Loucy (cell line): ENCODE measurements at regions not wholly inside any gene's neighbourhood (a gene's known extent, or its start where the extent isn't known, plus 50 kb on each side); places are given as distances from the start of the nearest gene placed in this dataset.

Experiments used
- H2AFZ ChIP-seq: fragments of 200-600 bp; sonication (generic); 2 replicates; pipeline ENCODE4 v1.6.0; 2016; ENCODE audit warnings: antibody characterized with exemption, mild to moderate bottlenecking, low read length, moderate library complexity
- H3F3A ChIP-seq: fragments of 200-600 bp; 2 replicates; pipeline ENCODE4 v1.6.0; 2016; ENCODE audit warnings: antibody characterized with exemption, low read depth, mild to moderate bottlenecking
- H3K27me3 ChIP-seq: fragments of 200-600 bp; sonication (generic); 2 replicates; pipeline ENCODE4 v1.6.1; 2014; ENCODE audit warnings: low read length, mild to moderate bottlenecking; ENCODE audit not compliant: insufficient read depth, poor library complexity, severe bottlenecking
- H3K36me3 ChIP-seq: fragments of 200-600 bp; sonication (generic); 2 replicates; pipeline ENCODE4 v1.6.1; 2016; ENCODE audit warnings: low read length; ENCODE audit not compliant: insufficient read depth
- H3K4me1 ChIP-seq: fragments of 200-600 bp; sonication (generic); 2 replicates; pipeline ENCODE4 v1.5.1; 2014; ENCODE audit warnings: low read length, mild to moderate bottlenecking; ENCODE audit not compliant: insufficient read depth, poor library complexity, severe bottlenecking
- H3K4me2 ChIP-seq: fragments of 200-600 bp; sonication (generic); 2 replicates; pipeline ENCODE4 v1.6.0; 2014; ENCODE audit warnings: antibody characterized with exemption, low read length, low read depth, mild to moderate bottlenecking; ENCODE audit not compliant: poor library complexity, severe bottlenecking
- H3K4me3 ChIP-seq: fragments of 200-600 bp; sonication (generic); 2 replicates; pipeline ENCODE4 v1.5.1; 2014; ENCODE audit warnings: low read length, mild to moderate bottlenecking, mixed read lengths; ENCODE audit not compliant: poor library complexity, severe bottlenecking
- H3K79me2 ChIP-seq: fragments of 200-600 bp; sonication (generic); 2 replicates; pipeline ENCODE4 v1.6.1; 2014; ENCODE audit warnings: low read length; ENCODE audit not compliant: insufficient read depth
- H3K9ac ChIP-seq: fragments of 200-600 bp; sonication (generic); 2 replicates; pipeline ENCODE4 v1.6.0; 2014; ENCODE audit warnings: mild to moderate bottlenecking, low read depth, low read length, moderate library complexity; ENCODE audit not compliant: poor library complexity, severe bottlenecking
- H3K9me2 ChIP-seq: fragments of 200-600 bp; sonication (generic); replicated peaks from 2 replicates; pipeline ENCODE4 v1.6.1; 2016; ENCODE audit warnings: low read depth, low read length, mixed read lengths
- H3K9me3 ChIP-seq: fragments of 200-600 bp; sonication (generic); 2 replicates; pipeline ENCODE4 v1.6.1; 2014; ENCODE audit warnings: mild to moderate bottlenecking, antibody characterized with exemption, low read length, low read depth; ENCODE audit not compliant: insufficient read depth
- H4K20me1 ChIP-seq: fragments of 200-600 bp; sonication (generic); 2 replicates; pipeline ENCODE4 v1.6.0; 2014; ENCODE audit warnings: antibody characterized with exemption, low read length, mild to moderate bottlenecking; ENCODE audit not compliant: insufficient read depth, poor library complexity, severe bottlenecking
- CTCF ChIP-seq: fragments of 200-600 bp; sonication (generic); conservative IDR thresholded peaks from 2 replicates; pipeline ENCODE4 v1.5.1; 2014; ENCODE audit warnings: mild to moderate bottlenecking, antibody characterized with exemption, low read length
- EZH2phosphoT487 ChIP-seq: fragments of 200-600 bp; IDR thresholded peaks from 2 replicates; pipeline ENCODE4 v1.6.1; 2018; ENCODE audit warnings: antibody characterized with exemption, mild to moderate bottlenecking, moderate library complexity, borderline replicate concordance

GRCh38 chr16:87032554-87032953 lies 284.6 kb downstream of the C16orf95 start:
- Histone ChIP-seq H3K4me2 (no peak overlapping the region), H3K9me3 (no peaks in the 10 kb centered on the region), H3K4me1 (no peaks in the 10 kb centered on the region), H3K9me2 (no peaks in the 10 kb centered on the region), H3F3A (no peaks in the 10 kb centered on the region), H4K20me1 (no peaks in the 10 kb centered on the region), H3K4me3 (no peak overlapping the region), H3K36me3 (no peaks in the 10 kb centered on the region), H3K27me3 (no peaks in the 10 kb centered on the region), H2AFZ (no peak overlapping the region), H3K79me2 (no peaks in the 10 kb centered on the region), H3K9ac (no peak overlapping the region)
- TF ChIP-seq EZH2phosphoT487 (no peak), CTCF (no peak)

GRCh38 chr16:87033021-87033471 lies 284.1 kb downstream of the C16orf95 start:
- H3K36me3 ChIP-seq, result no peaks in the 10 kb centered on the region
- no peaks in the 10 kb centered on the region for H3K9me3 ChIP-seq
- H3K79me2 ChIP-seq, result no peaks in the 10 kb centered on the region
- H3K27me3 ChIP-seq, result no peaks in the 10 kb centered on the region
- no peaks in the 10 kb centered on the region for H4K20me1 ChIP-seq
- no peak for TF ChIP-seq EZH2phosphoT487
- no peaks in the 10 kb centered on the region for H3K4me1 ChIP-seq
- H3K4me2 ChIP-seq, result no peak overlapping the region
- no peak overlapping the region for H3K9ac ChIP-seq
- H3K4me3 ChIP-seq, result no peak overlapping the region
- H3F3A ChIP-seq, result no peaks in the 10 kb centered on the region
- no peaks in the 10 kb centered on the region for H3K9me2 ChIP-seq
- no peak overlapping the region for H2AFZ ChIP-seq

- Histone ChIP-seq H4K20me1 (no peaks in the 10 kb centered on the region), H3K4me2 (no peak overlapping the region), H3K79me2 (no peaks in the 10 kb centered on the region), H3K36me3 (no peaks in the 10 kb centered on the region), H2AFZ (no peak overlapping the region), H3K9me3 (no peaks in the 10 kb centered on the region), H3K9ac (no peak overlapping the region), H3F3A (no peaks in the 10 kb centered on the region), H3K4me1 (no peaks in the 10 kb centered on the region), H3K9me2 (no peaks in the 10 kb centered on the region), H3K4me3 (no peak overlapping the region), H3K27me3 (no peaks in the 10 kb centered on the region)
- TF ChIP-seq EZH2phosphoT487, result no peak
- TF ChIP-seq CTCF, result no peak
These were observed 283.5 kb downstream of the C16orf95 start for GRCh38 chr16:87033541-87034300.

GRCh38 chr16:87034317-87034716 lies 282.9 kb downstream of the C16orf95 start:
- Histone ChIP-seq H3K27me3 (no peaks in the 10 kb centered on the region), H3F3A (no peaks in the 10 kb centered on the region), H3K36me3 (no peaks in the 10 kb centered on the region), H3K9me3 (no peaks in the 10 kb centered on the region), H3K4me3 (no peak overlapping the region), H2AFZ (no peak overlapping the region), H3K79me2 (no peaks in the 10 kb centered on the region), H3K4me2 (no peak overlapping the region), H3K4me1 (no peaks in the 10 kb centered on the region), H3K9me2 (no peaks in the 10 kb centered on the region), H3K9ac (no peak overlapping the region), H4K20me1 (no peaks in the 10 kb centered on the region)
- no peak for TF ChIP-seq EZH2phosphoT487
